MG63 (cell line): ENCODE measurements at regions not wholly inside any gene's neighbourhood (a gene's known extent, or its start where the extent isn't known, plus 50 kb on each side); places are given as distances from the start of the nearest gene placed in this dataset.

Experiments used
- DNase-seq: peaks from one replicate; pipeline ENCODE4 v3.0.0-alpha.2; 2020
- H3K27me3 ChIP-seq: fragments of 250-450 bp; sonication (Bioruptor Pico); 2 replicates; pipeline ENCODE4 v1.5.1; 2020; ENCODE audit warnings: mild to moderate bottlenecking, moderate library complexity
- H3K36me3 ChIP-seq: fragments of 250-450 bp; sonication (Bioruptor Pico); 2 replicates; pipeline ENCODE4 v1.5.1; 2020; ENCODE audit warnings: mild to moderate bottlenecking, moderate library complexity
- H3K4me3 ChIP-seq: fragments of 250-450 bp; sonication (Bioruptor Pico); 2 replicates; pipeline ENCODE4 v1.5.1; 2020; ENCODE audit warnings: mild to moderate bottlenecking, moderate library complexity
- H3K9me3 ChIP-seq: fragments of 250-450 bp; sonication (Bioruptor Pico); 2 replicates; pipeline ENCODE4 v1.5.1; 2020; ENCODE audit warnings: mild to moderate bottlenecking, moderate library complexity

DNA sequence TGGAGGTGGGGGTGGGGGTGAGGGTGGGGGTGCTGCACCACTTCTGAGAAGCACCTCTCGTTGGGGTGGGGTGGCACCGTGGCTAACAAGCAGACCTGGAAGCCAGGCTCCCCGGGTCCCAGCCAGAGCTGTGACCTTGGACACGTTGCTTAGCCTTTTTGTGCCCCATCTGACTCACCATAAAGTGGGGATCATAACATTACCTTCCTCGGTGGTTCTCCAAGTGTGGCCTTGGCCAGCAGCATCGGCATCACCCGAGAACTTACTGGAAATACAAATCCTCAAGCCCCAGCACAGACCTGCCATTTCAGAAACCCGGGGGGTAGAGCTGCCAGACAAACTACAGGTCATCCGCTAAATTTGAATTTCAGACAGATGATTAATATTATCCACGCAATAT is 58.7 kb upstream of the SLC66A3 start:
- DNase-seq, result no peak
- H3K36me3 ChIP-seq, result no peaks in the 10 kb centered on the region

DNA sequence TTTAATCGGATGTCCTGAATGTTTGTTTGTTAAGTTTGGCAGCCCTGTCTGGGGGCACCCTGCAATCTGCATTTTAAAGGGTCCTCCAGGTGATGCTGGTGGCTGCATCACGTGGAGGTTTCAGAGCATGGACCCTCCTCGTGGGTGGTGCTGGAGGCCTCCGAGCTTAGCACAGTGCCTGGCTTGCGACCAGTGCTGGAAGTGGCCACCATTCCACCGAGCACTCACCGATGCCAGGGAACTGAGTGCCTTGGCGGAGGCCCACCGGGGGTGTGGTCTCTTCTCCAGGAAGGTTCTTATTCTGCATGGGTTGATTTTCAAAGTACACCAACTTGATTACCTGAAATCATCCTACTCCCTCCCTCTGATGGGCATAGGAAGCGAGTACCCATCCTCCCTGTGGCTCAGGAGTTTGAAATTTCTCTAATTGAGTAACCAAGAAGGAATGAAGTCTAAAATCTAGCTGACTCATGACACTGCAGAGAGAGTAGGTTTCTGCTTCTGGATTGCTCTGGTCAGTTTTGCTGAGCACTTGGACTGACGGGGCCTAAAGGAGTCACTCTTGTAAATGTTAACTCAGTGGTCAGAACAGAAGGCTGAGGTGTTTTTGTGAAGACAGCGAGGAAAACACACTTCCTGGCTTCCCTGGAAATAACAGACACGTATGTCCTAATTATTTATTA is 58.1 kb upstream of the SLC66A3 start:
- Histone ChIP-seq H3K4me3 (no peak overlapping the region), H3K36me3 (no peaks in the 10 kb centered on the region), H3K9me3 (no peaks in the 10 kb centered on the region), H3K27me3 (no peaks in the 10 kb centered on the region)
- peak; percentile 52 for DNase-seq

More for the DNA sequence above, 58.7 kb upstream of the SLC66A3 start:
- H3K9me3 ChIP-seq, result no peaks in the 10 kb centered on the region
- no peaks in the 10 kb centered on the region for H3K27me3 ChIP-seq
- no peak overlapping the region for H3K4me3 ChIP-seq

DNA sequence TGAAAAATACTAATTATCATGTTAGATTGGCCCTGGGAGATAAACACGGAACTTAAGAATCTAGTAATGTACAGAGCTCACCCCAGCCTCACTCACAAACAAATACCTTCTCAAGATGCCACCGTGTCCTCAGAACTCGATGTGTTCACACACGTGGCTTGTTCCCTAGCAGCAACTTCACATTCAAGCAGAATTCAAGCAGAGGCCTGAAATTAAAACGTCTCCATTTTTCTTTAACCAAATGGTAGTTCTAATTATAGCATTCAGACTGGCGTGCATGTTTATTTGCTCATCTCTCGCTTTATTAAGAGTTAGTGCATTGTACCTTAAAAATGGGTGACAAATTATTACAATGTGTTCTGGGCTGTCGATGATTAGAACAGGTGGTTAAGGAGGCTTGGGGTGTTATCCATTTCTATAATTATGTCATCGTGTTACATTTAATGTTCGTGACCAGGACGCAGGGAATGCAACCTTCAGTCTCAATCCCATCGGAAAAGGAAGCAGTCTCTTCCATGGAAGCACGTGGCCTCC is 57.3 kb upstream of the SLC66A3 start:
- Histone ChIP-seq H3K27me3 (no peaks in the 10 kb centered on the region), H3K4me3 (no peak overlapping the region), H3K9me3 (no peaks in the 10 kb centered on the region), H3K36me3 (no peaks in the 10 kb centered on the region)
- no peak for DNase-seq

DNA sequence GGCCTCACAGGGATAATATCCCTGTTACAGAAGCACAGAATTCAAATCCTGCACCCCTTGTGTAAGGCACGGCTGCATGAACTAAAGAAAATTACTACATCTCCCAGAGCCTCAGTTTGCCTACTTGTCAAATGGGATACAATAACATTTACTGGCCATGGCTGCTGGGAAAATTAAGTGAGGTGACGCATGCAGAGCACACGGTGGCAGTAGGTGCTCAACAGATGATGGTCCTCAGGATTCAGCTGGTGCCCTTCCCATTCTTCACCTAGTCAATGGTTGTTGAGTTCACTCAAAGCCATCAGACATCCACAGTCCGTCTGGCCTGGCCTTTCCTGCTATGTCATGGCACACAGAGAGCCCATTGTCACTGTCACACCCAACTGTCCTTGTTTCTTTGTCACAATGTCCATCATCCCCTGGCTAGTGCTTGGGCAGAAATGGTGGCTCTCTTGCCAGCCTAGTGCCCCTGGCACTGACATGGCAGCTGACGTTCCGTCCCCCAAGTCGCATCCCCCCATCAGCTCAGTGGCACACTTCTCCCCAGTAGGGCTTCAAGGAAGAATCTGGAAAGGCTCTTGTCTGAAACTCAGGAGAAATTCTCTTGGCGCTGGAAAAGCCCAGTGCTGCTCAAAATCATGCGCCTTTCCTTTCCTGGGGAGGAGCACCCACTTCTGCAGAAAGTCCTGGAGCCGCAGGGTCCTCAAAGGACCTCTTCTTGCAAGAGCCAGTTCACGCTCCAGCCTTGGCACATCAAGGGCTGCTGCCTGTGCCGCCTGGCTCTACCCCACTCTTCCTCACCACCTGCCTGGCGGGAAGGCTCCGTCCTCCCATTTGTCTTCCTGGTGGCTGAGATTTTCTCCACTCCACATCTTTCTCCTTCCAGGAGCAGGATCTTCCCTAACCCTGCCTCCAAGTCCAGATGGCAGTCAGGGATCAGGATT is 55.9 kb upstream of the SLC66A3 start:
- Histone ChIP-seq H3K36me3 (no peaks in the 10 kb centered on the region), H3K9me3 (no peaks in the 10 kb centered on the region), H3K4me3 (no peak overlapping the region), H3K27me3 (no peaks in the 10 kb centered on the region)
- DNase-seq, result no peak

DNA sequence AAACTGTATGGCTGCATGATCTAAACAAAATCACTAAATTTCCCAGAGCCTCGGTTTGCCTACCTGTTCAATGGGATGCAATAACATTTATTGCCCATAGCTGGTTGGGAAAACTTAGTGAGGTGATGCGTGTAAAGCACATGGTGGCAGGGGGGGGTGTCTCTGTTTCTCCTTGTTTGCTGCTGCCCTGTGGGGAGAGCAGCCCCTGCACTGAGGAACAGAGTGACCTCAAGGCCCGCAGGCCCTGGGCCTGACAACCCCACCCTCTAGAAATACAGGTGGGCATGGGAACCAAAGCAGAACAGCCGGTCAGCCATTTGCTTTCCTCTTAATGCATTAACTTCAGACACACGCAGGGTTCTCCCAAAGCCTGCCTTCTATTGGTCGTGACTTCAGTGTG is 55.1 kb upstream of the SLC66A3 start:
- Histone ChIP-seq H3K4me3 (no peak overlapping the region), H3K36me3 (no peaks in the 10 kb centered on the region), H3K9me3 (no peaks in the 10 kb centered on the region), H3K27me3 (no peaks in the 10 kb centered on the region)
- DNase-seq, result no peak

DNA sequence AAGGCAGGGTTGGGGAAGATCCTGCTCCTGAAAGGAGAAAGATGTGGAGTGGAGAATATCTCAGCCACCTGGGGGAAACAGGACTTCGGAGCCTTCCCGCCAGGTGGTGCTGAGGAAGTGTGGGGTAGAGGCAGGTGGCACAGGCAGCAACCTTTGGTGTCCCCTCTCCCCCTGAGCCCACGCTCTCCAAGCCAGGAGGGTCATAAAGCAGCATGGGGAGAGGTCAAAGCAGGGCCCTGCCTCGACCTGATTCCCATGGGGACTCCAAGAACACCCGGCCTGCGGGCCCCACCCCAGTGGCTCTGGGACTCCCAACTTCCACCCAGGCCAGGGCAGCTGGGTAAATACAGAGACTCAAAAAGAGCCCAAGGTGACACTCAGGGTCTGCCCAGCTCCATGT is 54.3 kb upstream of the SLC66A3 start:
- Histone ChIP-seq H3K9me3 (no peaks in the 10 kb centered on the region), H3K4me3 (no peak overlapping the region), H3K36me3 (no peaks in the 10 kb centered on the region), H3K27me3 (no peaks in the 10 kb centered on the region)
- no peak for DNase-seq

DNA sequence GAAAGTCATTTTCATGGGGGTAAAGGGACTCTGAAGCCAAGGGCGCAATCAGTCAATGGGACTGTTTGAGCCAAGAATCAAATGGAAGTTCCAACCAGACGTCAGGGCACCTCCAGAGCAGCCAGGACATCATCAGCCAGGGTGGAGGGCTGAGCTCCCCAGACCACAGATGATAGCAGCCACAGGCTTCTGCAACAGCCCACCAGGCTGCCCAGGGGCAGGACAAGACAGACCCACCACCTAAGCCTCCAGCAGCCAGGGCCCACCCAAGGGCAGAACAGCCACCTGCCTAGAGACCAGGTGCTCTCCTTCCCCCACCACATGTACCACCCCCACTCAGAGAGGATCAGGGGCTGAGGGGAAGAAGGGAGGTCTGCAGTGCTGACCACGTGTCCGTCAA is 53.8 kb upstream of the SLC66A3 start:
- Histone ChIP-seq H3K27me3 (no peaks in the 10 kb centered on the region), H3K36me3 (no peaks in the 10 kb centered on the region), H3K9me3 (no peaks in the 10 kb centered on the region), H3K4me3 (no peak overlapping the region)
- no peak for DNase-seq

DNA sequence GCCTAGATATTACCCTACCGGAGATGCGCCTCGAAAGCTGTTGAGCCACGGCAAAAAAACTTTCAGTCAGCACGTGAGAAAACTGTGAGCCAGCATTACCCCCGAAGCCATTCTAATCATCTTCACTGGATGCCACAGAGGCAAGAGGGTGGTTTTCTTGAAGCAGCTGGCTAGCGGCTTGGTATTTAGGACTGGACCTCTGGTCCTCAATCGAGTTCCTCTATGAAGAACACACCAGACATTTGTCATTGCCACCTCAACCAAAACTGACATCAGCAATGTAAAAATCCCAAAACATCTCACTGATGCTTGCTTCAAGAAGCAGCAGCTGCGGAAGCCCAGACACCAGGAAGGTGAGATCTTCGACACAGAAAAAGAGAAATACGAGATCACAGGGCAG is 52.8 kb upstream of the SLC66A3 start:
- Histone ChIP-seq H3K4me3 (no peak overlapping the region), H3K27me3 (no peaks in the 10 kb centered on the region), H3K9me3 (no peaks in the 10 kb centered on the region), H3K36me3 (no peaks in the 10 kb centered on the region)
- no peak for DNase-seq

DNA sequence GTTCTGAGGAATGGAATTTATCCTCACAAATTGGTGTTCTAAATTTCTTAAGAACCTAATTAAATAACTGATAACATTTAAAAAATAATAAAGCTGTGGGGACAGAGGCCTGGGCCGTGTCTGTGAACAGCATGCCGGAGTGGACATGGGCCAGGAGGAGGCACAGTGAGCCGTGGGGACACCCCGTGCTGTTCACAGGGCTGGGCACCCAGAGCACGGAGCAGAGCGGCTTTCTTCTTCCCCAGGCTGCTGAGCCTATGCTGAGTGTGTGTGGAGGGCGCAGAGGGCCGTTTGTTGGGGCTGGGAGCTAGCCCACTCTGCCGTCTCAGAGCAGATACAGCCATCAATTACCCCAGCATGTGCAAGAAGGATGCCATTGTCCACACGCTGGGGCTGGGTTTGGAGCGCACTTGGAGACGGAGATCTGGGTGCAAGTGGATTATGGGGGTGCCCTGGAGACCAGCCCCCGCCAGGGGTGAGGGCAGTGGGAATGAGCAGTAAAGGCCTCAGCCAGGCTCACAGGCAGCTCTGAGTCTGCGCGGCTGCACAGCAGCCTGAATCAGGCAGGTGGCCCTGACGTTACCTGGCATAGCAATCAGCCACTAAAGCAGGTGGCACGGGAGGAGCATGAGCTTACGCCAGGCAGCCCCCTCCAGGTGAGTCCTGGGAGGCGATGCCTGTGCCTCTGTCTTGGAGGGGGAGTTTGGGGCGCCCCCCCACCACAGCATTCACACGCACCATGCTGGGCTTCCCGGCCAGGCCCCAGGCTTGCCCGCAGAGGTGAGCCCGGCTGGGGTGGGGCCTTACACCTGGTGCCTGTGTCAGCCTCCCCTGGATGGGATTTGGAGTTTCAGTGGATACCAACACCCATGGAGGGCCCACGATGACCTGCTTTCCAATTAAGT is 52.1 kb upstream of the SLC66A3 start:
- Histone ChIP-seq H3K9me3 (no peaks in the 10 kb centered on the region), H3K27me3 (no peaks in the 10 kb centered on the region), H3K36me3 (no peaks in the 10 kb centered on the region), H3K4me3 (no peak overlapping the region)
- DNase-seq, result no peak

DNA sequence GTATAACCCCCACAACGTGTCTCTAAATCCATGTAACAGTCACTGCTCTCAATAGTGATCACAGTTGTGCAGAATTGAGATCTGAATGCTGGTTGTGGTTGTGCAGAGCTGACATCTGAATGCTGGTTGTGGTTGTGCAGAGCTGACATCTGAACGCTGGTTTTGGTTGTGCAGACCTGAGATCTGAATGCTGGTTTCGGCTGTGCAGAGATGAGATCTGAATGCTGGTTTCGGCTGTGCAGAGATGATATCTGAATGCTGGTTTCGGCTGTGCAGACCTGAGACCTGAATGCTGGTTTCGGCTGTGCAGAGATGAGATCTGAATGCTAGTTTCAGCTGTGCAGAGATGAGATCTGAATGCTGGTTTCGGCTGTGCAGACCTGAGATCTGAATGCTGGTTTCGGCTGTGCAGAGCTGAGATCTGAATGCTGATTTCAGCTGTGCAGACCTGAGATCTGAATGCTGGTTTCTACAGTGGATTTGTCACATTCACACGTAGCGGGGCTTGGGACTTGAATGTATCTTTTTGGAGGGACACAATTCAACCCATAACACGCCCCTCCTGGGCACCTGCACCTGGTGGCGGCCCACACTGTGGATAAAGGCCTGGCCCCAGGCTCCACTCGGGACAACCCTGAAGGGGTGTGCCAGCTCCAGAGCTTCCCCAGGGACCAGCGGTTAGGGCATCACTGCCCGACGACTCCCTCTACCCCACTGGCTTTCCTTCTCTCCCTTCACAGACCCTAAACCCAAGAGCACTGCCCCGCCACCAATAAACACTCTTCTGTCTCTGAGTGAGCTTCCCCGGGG is 51.1 kb upstream of the SLC66A3 start:
- Histone ChIP-seq H3K9me3 (no peaks in the 10 kb centered on the region), H3K36me3 (no peaks in the 10 kb centered on the region), H3K4me3 (no peak overlapping the region), H3K27me3 (no peaks in the 10 kb centered on the region)
- DNase-seq, result no peak

DNA sequence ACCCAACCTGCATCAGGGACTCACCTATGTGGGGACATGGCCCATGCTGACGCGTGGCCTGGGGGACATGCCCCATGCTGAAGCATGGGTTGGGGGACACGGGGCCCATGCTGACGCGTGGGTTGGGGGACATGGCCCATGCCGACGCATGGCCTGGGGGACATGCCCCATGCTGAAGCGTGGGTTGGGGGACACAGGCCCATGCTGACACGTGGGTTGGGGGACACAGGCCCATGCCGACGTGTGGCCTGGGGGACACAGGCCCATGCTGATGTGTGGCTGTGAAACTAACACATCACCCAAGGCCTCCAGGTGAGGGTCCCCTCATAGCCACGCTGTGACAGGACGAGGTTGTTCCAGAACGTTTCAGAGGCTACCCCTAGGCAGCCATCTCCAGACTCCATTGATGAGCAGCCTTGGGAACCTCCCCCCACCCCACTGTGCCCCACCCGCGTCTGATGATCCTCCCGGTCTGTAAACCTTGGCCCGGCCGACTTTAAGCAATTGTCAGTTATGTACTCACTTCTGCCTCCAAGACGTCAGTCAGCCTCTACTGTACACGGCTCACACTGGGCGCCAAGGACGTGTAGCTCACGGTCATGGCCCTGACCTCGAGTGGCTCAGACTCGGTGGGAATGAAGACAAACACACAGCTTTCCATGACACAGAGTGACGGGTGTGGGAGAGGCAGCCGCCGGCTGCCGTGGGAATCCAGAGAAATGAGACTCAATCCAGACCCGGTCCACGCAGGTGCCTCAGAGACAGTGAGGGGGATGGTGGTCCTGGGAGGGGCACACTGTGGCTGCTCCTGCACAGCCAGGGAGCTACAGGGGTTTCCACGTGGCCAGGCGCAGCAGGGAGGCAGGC is 50.2 kb upstream of the SLC66A3 start:
- no peaks in the 10 kb centered on the region for H3K27me3 ChIP-seq
- no peak for DNase-seq
- H3K9me3 ChIP-seq, result no peaks in the 10 kb centered on the region
- H3K36me3 ChIP-seq, result no peaks in the 10 kb centered on the region
- H3K4me3 ChIP-seq, result no peak overlapping the region
